Natural killer cell (primary cell): ENCODE measurements at regions not wholly inside any gene's neighbourhood (a gene's known extent, or its start where the extent isn't known, plus 50 kb on each side); places are given as distances from the start of the nearest gene placed in this dataset.

Source experiments
- ATAC-seq, 3 donors: fragments of 150-1000 bp in 2 of 3; fragments of 200-7000 bp in 1 of 3; cut with Tn5 transposase; 1 replicate in 1 of 3; 2 replicates in 2 of 3; pipeline ENCODE4 v1.10.0; 2021; ENCODE audit warnings: mild to moderate bottlenecking in 2 of 3, moderate library complexity in 2 of 3
- DNase-seq, 2 donors: peaks; one replicate each; pipeline versions ENCODE4 v3.0.0 to v3.0.0-alpha.2; 2013 to 2021; ENCODE audit warnings: mixed read lengths in 1 of 2
- H3K27ac ChIP-seq: one replicate; pipeline ENCODE4 v1.5.1; 2013; ENCODE audit warnings: mild to moderate bottlenecking, low read length
- H3K27me3 ChIP-seq: one replicate; pipeline ENCODE4 v1.6.1; 2013; ENCODE audit warnings: low read length; ENCODE audit not compliant: control insufficient read depth, insufficient read depth
- H3K36me3 ChIP-seq: one replicate; pipeline ENCODE4 v1.6.1; 2013; ENCODE audit warnings: low read length; ENCODE audit not compliant: control insufficient read depth, insufficient read depth
- H3K4me1 ChIP-seq: one replicate; pipeline ENCODE4 v1.6.1; 2013; ENCODE audit warnings: low read length; ENCODE audit not compliant: control insufficient read depth, insufficient read depth
- H3K4me3 ChIP-seq: one replicate; pipeline ENCODE4 v1.5.1; 2013; ENCODE audit warnings: low read length
- H3K9me3 ChIP-seq: one replicate; pipeline ENCODE4 v1.6.1; 2013; ENCODE audit warnings: low read length; ENCODE audit not compliant: control insufficient read depth, insufficient read depth
- H3K27ac Mint-ChIP-seq, 2 donors: one replicate each; pipeline ENCODE4 v1.8.0; 2022; ENCODE audit warnings: mild to moderate bottlenecking in 2 of 2, mixed read lengths in 2 of 2, moderate library complexity in 1 of 2
- H3K27me3 Mint-ChIP-seq, 2 donors: one replicate each; pipeline ENCODE4 v1.8.0; 2022; ENCODE audit warnings: low read depth in 2 of 2, mixed read lengths in 2 of 2
- H3K36me3 Mint-ChIP-seq: one replicate; pipeline ENCODE4 v1.8.0; 2022; ENCODE audit warnings: mixed read lengths
- H3K4me1 Mint-ChIP-seq, 2 donors: one replicate each; pipeline ENCODE4 v1.8.0; 2022; ENCODE audit warnings: mixed read lengths in 2 of 2
- H3K4me3 Mint-ChIP-seq: one replicate; pipeline ENCODE4 v1.8.0; 2022; ENCODE audit warnings: mild to moderate bottlenecking, moderate library complexity, mixed read lengths
- H3K9me3 Mint-ChIP-seq, 2 donors: one replicate each; pipeline ENCODE4 v1.8.0; 2022; ENCODE audit warnings: mixed read lengths in 2 of 2
- CTCF ChIP-seq: fragments of 200-600 bp; IDR thresholded peaks from one replicate; pipeline ENCODE4 v1.8.0; 2022; ENCODE audit warnings: antibody characterized with exemption
- WGBS: methylation state at CpG from one replicate; pipeline ENCODE4 v1.1.7; 2013; ENCODE audit warnings: missing lambda C conversion rate; ENCODE audit not compliant: insufficient coverage; 5-methylcytosine and 5-hydroxymethylcytosine counted together
- intact Hi-C: fragments of 100-400 bp; cut with micrococcal nuclease; formaldehyde crosslinking; loops from one replicate; pipeline ENCODE4 v1.14.2; 2022

- H3K36me3 Mint-ChIP-seq, result no peaks in the 10 kb centered on the region
- no peaks in the 10 kb centered on the region for H3K27me3 Mint-ChIP-seq
- H3K9me3 Mint-ChIP-seq, result peaks cover 0 to 3% of the 10 kb centered on the region in 2 donors
- H3K27me3 ChIP-seq, result no peaks in the 10 kb centered on the region
- H3K27ac Mint-ChIP-seq, result no peak overlapping the region
- H3K36me3 ChIP-seq, result no peaks in the 10 kb centered on the region
- ATAC-seq (no peak), DNase-seq (no peak)
- intact Hi-C loops, result no loop called here
- no peak overlapping the region for H3K4me3 ChIP-seq
- H3K4me1 Mint-ChIP-seq, result no peaks in the 10 kb centered on the region
- H3K4me1 ChIP-seq, result no peaks in the 10 kb centered on the region
- 92% methylated on average over 6 of the region's 6 CpGs for WGBS
- H3K9me3 ChIP-seq, result no peaks in the 10 kb centered on the region
- TF ChIP-seq CTCF, result no peak
- H3K4me3 Mint-ChIP-seq, result no peak overlapping the region
- H3K27ac ChIP-seq, result no peak overlapping the region
Measured at GRCh38 chr1:4371849-4372248, 282.6 kb upstream of the AJAP1 start.

GRCh38 chr1:4375812-4376211 is 278.6 kb upstream of the AJAP1 start:
- Mint-ChIP-seq H3K9me3 (peaks cover under 1 to 3% of the 10 kb centered on the region in 2 donors), H3K27ac (no peak overlapping the region), H3K36me3 (no peaks in the 10 kb centered on the region), H3K4me1 (no peaks in the 10 kb centered on the region), H3K4me3 (no peak overlapping the region), H3K27me3 (no peaks in the 10 kb centered on the region)
- no peak for DNase-seq
- H3K4me1 ChIP-seq, result no peaks in the 10 kb centered on the region
- no peak overlapping the region for H3K27ac ChIP-seq
- intact Hi-C loops, result no loop called here
- no peaks in the 10 kb centered on the region for H3K27me3 ChIP-seq
- no peaks in the 10 kb centered on the region for H3K9me3 ChIP-seq
- no peak for TF ChIP-seq CTCF
- no peak for ATAC-seq
- no peak overlapping the region for H3K4me3 ChIP-seq
- 89% methylated on average over 1 of the region's 1 CpG for WGBS
- no peaks in the 10 kb centered on the region for H3K36me3 ChIP-seq

- no peak for TF ChIP-seq CTCF
- H3K9me3 Mint-ChIP-seq, result peaks cover 0 to 9% of the 10 kb centered on the region in 2 donors
- DNase-seq, result no peak
- 80% methylated on average over 6 of the region's 6 CpGs for whole genome bisulfite sequencing
- H3K4me1 Mint-ChIP-seq, result no peaks in the 10 kb centered on the region
- peak in 1 of 3 donors; percentile 36 for ATAC-seq
- Histone ChIP-seq H3K27me3 (no peaks in the 10 kb centered on the region), H3K4me1 (no peaks in the 10 kb centered on the region), H3K9me3 (no peaks in the 10 kb centered on the region), H3K4me3 (no peak overlapping the region), H3K36me3 (no peaks in the 10 kb centered on the region), H3K27ac (no peak overlapping the region)
- intact Hi-C loops, result no loop called here
- no peak overlapping the region for H3K27ac Mint-ChIP-seq
- H3K4me3 Mint-ChIP-seq, result no peak overlapping the region
- no peaks in the 10 kb centered on the region for H3K36me3 Mint-ChIP-seq
- H3K27me3 Mint-ChIP-seq, result no peaks in the 10 kb centered on the region
Measured at GRCh38 chr1:4379451-4380175, 274.8 kb upstream of the AJAP1 start.
